Stromal cell of bone marrow (primary cell): ENCODE measurements at regions not wholly inside any gene's neighbourhood (a gene's known extent, or its start where the extent isn't known, plus 50 kb on each side); places are given as distances from the start of the nearest gene placed in this dataset.

Experiments
- DNase-seq: peaks from one replicate; pipeline ENCODE4 v3.0.0-alpha.2; 2012; ENCODE audit warnings: low read depth

GRCh38 chr6:91697010-91697695 lies 1110.3 kb upstream of the MAP3K7 start:
- no peak for DNase-seq

DNA sequence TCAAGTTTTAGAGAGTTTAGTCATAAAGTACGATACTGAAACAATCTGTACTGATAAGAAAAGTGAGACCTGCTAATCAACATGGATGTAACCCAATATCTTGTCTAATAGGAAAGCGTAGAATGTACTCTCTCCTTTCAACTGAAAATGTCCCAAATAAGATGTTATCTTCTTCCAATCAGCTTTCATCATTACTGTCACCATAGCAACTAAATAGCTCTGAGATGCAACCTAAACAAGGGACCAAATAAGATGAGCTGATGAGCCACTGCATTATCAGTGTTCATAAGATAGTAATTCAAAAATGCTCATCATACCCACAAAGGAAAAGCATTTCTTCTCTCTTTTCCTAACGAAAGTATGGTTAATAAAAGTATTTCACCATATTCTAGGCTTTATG lies 1108.3 kb upstream of the MAP3K7 start:
- no peak for DNase-seq

- DNase-seq: no peak
Observed at GRCh38 chr6:91694016-91694654, 1107.3 kb upstream of the MAP3K7 start.

- DNase-seq: no peak
Observed at GRCh38 chr6:91691449-91691848, 1104.6 kb upstream of the MAP3K7 start.

GRCh38 chr6:91683240-91683639 lies 1096.4 kb upstream of the MAP3K7 start:
- no peak for DNase-seq

- no peak for DNase-seq
Observed at GRCh38 chr6:91681296-91681695, 1094.4 kb upstream of the MAP3K7 start.

- DNase-seq: no peak
Observed at GRCh38 chr6:91678679-91679446, 1092.0 kb upstream of the MAP3K7 start.

- no peak for DNase-seq
Observed at GRCh38 chr6:91672201-91672600, 1085.3 kb upstream of the MAP3K7 start.

- DNase-seq: no peak
Observed at GRCh38 chr6:91669871-91670268, 1083.0 kb upstream of the MAP3K7 start.

GRCh38 chr6:91669154-91669870 lies 1082.4 kb upstream of the MAP3K7 start:
- no peak for DNase-seq

DNA sequence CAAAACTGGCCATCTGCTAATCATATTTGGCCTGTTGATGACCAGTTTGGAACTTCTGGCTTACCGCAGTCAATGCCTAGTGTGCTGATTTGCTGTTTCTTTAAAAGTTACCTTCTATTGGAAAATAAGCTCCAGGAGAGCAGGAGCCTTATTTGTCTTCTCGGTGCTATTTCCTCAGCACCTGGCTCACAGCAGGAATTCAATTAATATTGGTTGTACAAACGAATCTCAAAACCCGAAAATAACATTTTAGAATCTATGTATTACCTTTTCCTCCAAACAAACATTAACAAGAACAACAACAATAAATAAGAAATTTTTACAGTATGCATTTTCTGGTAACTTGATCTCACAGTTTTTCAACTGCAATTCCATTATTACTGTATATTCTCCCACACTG lies 1080.7 kb upstream of the MAP3K7 start:
- DNase-seq: no peak

DNA sequence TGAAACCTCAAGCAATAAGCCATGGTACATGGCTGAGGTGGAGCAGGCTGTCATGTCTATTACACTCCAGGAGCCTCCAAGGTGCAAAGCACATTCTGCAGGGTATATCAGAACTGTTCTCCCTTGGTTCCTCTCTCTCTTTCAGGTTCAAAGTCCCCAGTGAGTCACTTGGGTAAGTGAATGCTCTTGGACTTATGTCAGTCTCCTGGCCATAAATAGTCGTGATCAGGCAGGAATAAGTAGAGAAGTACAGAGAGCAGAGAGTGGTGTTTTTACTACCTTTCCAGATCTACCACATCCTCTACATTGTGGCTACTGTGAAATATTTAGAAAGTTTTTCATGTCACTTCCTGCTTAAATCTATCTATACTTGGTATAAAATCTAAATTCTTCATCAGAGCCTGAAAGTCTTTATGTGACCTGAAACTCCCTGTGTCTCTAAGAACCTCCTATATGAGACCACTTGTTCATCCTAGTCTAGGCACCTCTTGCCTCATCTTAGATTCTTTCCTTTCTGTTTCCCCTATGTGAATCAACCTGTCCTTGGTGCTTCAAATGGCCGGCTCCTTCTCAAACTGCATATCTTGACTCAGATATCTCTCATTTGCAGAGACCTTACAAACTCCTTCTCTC lies 1077.6 kb upstream of the MAP3K7 start:
- DNase-seq: no peak

DNA sequence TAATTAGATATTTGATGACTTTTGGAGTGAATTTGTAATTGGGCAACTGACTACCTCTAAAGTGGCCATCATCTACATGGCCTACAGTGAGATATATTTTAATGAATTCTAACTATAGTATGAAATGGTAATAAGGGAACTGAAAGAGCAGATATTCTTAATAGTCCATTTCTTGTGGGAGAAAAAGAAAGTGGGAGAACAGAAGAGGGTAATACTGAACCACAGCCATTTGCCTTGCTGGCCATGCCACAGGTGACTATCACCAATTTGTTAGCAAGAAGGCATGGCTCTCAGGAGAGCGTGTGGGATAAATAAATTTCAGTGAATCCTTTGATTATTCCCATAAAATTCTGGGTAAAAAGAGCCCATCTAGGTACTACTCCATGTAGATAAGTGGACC lies 1074.0 kb upstream of the MAP3K7 start:
- DNase-seq: no peak

GRCh38 chr6:91659891-91660290 lies 1073.0 kb upstream of the MAP3K7 start:
- DNase-seq: no peak

- DNase-seq: no peak
Observed at GRCh38 chr6:91654793-91655192, 1067.9 kb upstream of the MAP3K7 start.

DNA sequence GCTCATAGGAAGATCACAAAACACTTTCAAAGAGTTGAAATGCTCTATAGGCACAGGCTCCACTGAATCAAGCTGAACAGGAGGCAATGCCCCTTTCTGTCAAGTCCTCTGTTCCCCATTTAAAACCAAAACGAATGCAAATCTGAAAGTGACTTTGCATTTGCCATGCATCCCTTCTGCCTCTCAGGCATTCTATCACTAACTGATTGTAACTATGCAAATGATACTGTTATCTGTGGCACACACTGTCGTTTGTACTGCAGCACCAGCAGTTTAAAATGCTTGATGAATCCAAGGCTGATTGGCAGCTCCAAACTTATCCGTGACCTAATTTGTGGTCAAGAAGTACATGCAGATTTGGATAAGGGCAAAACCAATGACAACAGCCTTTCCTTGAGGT lies 1067.5 kb upstream of the MAP3K7 start:
- DNase-seq: no peak

- DNase-seq: no peak
Observed at GRCh38 chr6:91653895-91654294, 1067.0 kb upstream of the MAP3K7 start.

GRCh38 chr6:91653076-91653723 lies 1066.3 kb upstream of the MAP3K7 start:
- DNase-seq: no peak

DNA sequence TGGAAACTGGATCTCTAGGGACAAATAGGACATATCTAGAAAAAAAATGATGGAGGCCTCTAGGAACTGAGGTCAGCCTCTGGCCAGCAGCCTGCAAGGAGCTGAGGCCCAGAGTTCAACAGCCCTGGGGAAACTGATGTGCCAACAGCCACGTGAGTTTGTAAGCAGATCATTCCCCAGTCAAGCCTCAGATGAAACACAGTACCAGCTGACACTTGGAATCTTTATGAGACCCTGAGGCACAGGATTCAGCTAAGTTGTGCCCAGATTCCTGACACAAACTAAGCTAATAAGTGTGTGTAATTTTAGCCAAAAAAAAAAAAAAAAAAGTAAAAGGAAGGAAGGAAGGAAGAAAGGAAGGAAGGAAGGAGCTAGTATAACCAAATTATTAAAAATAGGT lies 1059.8 kb upstream of the MAP3K7 start:
- DNase-seq: no peak

GRCh38 chr6:91645811-91646210 lies 1058.9 kb upstream of the MAP3K7 start:
- no peak for DNase-seq

GRCh38 chr6:91637217-91637616 lies 1050.3 kb upstream of the MAP3K7 start:
- DNase-seq: no peak

- no peak for DNase-seq
Observed at GRCh38 chr6:91634791-91635190, 1047.9 kb upstream of the MAP3K7 start.
